SK-N-MC (cell line): ENCODE measurements at regions not wholly inside any gene's neighbourhood (a gene's known extent, or its start where the extent isn't known, plus 50 kb on each side); places are given as distances from the start of the nearest gene placed in this dataset.

Source experiments
- DNase-seq: peaks from one replicate; pipeline ENCODE4 v3.0.0-alpha.2; 2011; ENCODE audit warnings: low read depth, low spot score
- H3K27ac ChIP-seq: fragments of 200-600 bp; sonication (generic); 2 replicates; pipeline ENCODE4 v1.5.1; 2016; ENCODE audit warnings: mixed run types
- H3K36me3 ChIP-seq: fragments of 200-600 bp; sonication (generic); 2 replicates; pipeline ENCODE4 v1.6.1; 2017; ENCODE audit warnings: antibody characterized with exemption, low read length, mixed read lengths; ENCODE audit not compliant: insufficient read depth
- H3K4me3 ChIP-seq: fragments of 200-600 bp; sonication (generic); 2 replicates; pipeline ENCODE4 v1.5.1; 2016
- H3K9ac ChIP-seq: fragments of 200-600 bp; sonication (generic); 2 replicates; pipeline ENCODE4 v1.8.0; 2017; ENCODE audit warnings: mixed run types, mixed read lengths; ENCODE audit not compliant: insufficient read length
- H3K9me3 ChIP-seq: fragments of 200-600 bp; sonication (generic); 2 replicates; pipeline ENCODE4 v1.6.1; 2017; ENCODE audit warnings: low read depth, mild to moderate bottlenecking, antibody characterized with exemption, low read length, moderate library complexity, mixed read lengths
- EZH2 ChIP-seq: fragments of 200-600 bp; sonication (generic); IDR thresholded peaks from one replicate; pipeline ENCODE4 v1.6.1; 2017; ENCODE audit warnings: antibody characterized with exemption
- FOXP2 ChIP-seq: optimal IDR thresholded peaks from 2 replicates; pipeline ENCODE3; 2011; ENCODE audit warnings: mild to moderate bottlenecking, moderate library complexity; ENCODE audit not compliant: insufficient read depth; ENCODE audit errors: extremely low read length, control extremely low read depth
- POLR2AphosphoS5 ChIP-seq: IDR thresholded peaks from 2 replicates; pipeline ENCODE4 v1.6.1; 2012; ENCODE audit warnings: mild to moderate bottlenecking, low read depth, low read length, borderline replicate concordance

DNA sequence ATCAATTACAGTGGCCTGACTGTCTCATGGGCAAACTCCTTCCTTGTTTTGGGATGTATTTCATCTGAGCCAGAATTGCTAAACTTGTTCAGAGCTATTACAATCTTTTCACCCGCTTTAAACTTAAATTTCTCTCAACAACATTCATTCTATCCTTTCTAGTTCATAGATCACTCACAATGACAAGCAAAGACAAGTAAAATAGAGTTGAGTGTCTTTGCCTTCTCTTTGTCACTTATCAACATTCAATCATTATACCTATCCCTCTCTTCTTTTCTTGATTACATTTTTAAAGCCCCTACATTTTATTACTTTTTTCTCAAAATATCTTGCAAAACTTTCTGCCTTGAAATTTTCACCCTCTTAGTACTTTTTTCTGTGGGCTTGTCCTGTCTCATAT is 1113.1 kb downstream of the PCDH17 start:
- no peak overlapping the region for H3K4me3 ChIP-seq
- no peak overlapping the region for H3K27ac ChIP-seq
- DNase-seq: no peak
- no peak for TF ChIP-seq POLR2AphosphoS5
- no peak for TF ChIP-seq EZH2
- TF ChIP-seq FOXP2: no peak
- H3K36me3 ChIP-seq: no peaks in the 10 kb centered on the region
- H3K9me3 ChIP-seq: no peaks in the 10 kb centered on the region
- H3K9ac ChIP-seq: no peak overlapping the region

DNA sequence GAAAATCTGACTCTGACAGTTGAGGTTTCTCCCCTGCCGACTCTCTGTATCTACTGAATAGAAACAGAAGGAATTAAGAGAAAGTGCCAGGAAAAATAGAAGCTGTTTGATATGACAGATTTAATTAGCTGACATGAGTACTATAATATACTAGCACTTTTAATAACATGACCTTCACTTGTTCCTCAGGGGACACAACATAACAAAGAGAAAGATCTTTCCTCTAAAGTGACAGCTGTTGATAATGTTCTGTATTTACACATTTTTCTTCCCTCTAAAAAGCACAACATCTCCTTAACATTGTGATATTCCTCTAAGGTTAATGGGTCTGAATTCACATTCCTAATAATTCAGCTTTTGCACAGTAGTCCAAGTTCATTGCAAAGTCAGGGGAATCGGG is 1136.0 kb downstream of the PCDH17 start:
- Histone ChIP-seq H3K36me3 (no peaks in the 10 kb centered on the region), H3K27ac (no peak overlapping the region), H3K4me3 (no peak overlapping the region), H3K9me3 (no peaks in the 10 kb centered on the region), H3K9ac (no peak overlapping the region)
- TF ChIP-seq FOXP2 (no peak), POLR2AphosphoS5 (no peak)
- DNase-seq: no peak

DNA sequence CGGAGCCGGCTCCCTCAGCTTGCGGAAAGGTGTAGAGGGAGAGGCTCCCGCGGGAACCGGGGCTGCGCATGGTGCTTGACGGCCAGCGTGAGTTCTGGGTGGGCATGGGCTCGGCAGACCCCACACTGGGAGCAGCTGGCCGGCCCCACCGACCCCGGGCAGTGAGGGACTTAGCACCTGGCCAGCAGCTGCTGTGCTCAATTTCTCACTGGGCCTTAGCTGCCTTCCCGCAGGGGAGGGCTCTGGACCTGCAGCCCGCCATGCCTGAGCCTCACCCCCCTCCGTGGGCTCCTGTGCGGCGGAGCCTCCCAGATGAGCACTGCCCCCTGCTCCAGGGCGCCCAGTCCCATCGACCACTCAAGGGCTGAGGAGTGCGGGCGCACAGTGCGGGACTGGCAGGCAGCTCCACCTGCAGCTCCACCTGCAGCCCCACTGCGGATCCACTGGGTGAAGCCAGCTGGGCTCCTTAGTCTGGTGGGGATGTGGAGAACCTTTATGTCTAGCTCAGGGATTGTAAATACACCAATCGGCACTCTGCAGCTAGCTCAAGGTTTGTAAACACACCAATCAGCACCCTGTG is 1141.8 kb downstream of the PCDH17 start:
- TF ChIP-seq POLR2AphosphoS5 (no peak), EZH2 (no peak), FOXP2 (no peak)
- no peak for DNase-seq
- H3K27ac ChIP-seq: no peak overlapping the region
- no peak overlapping the region for H3K4me3 ChIP-seq
- H3K9ac ChIP-seq: no peak overlapping the region
- no peaks in the 10 kb centered on the region for H3K36me3 ChIP-seq
- H3K9me3 ChIP-seq: no peaks in the 10 kb centered on the region

DNA sequence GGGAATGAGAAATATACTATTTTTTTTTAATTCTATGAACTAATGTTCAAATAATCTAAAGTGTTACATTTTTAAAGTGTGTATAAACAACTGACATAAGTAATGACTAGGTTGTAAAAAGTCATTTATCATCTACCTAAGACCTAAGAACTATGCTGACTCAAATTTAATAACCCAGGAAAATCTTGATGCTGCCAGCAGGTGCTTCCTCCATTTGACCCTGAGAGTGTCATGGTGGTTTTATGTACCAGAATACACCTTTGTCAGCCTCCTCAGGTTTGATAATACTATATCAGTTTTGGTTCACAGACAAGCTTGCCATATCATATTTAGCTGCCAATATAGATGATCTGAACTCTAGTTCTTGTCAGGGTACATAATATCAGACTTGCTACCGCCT is 1151.2 kb downstream of the PCDH17 start:
- H3K27ac ChIP-seq: no peak overlapping the region
- no peaks in the 10 kb centered on the region for H3K9me3 ChIP-seq
- no peak for DNase-seq
- no peak overlapping the region for H3K4me3 ChIP-seq
- no peaks in the 10 kb centered on the region for H3K36me3 ChIP-seq
- TF ChIP-seq POLR2AphosphoS5: no peak
- no peak for TF ChIP-seq EZH2
- no peak for TF ChIP-seq FOXP2
- no peak overlapping the region for H3K9ac ChIP-seq

DNA sequence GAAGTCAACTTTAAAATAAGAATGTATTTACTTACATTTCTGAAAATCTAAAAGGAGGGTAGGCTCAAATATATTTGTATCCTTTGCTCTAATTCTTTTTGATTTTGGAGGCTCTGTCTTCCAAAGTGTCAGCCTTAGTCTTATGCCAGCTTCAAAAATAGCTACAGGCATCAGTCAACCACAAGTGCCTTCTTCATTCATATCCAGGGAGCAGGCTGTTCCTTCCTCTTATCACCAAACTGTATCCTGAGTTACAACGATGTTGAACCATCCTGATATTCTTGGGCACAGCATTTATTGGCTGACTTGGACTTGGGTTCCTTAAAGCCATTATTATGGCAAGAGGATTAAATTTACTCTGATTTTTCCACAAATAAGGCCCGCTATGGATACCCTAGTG is 1161.3 kb downstream of the PCDH17 start:
- H3K36me3 ChIP-seq: no peaks in the 10 kb centered on the region
- H3K4me3 ChIP-seq: no peak overlapping the region
- no peak for TF ChIP-seq FOXP2
- no peak for TF ChIP-seq EZH2
- TF ChIP-seq POLR2AphosphoS5: no peak
- no peak for DNase-seq
- no peaks in the 10 kb centered on the region for H3K9me3 ChIP-seq
- H3K9ac ChIP-seq: no peak overlapping the region
- H3K27ac ChIP-seq: no peak overlapping the region

DNA sequence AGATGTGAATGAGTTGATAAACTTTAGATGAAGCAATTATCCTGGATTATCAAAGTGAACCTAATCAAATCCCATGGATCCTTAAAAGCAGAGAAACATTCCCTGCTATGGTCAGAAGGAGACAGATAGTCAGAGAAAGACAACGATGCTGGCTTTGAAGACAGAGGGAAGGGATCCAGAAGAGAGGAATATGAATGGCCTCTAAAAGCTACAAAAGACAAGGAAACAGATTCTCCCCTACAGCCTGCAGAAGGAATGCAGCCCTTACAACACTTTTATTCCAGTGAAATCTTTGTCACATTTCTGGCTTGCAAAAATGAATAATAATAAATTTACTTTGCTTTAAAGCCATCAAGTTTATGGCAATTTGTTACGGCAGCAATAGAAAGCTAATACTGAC is 1164.2 kb downstream of the PCDH17 start:
- Histone ChIP-seq H3K36me3 (no peaks in the 10 kb centered on the region), H3K27ac (no peak overlapping the region), H3K9ac (no peak overlapping the region), H3K4me3 (no peak overlapping the region), H3K9me3 (no peaks in the 10 kb centered on the region)
- TF ChIP-seq FOXP2: no peak
- no peak for TF ChIP-seq POLR2AphosphoS5
- TF ChIP-seq EZH2: no peak
- no peak for DNase-seq

DNA sequence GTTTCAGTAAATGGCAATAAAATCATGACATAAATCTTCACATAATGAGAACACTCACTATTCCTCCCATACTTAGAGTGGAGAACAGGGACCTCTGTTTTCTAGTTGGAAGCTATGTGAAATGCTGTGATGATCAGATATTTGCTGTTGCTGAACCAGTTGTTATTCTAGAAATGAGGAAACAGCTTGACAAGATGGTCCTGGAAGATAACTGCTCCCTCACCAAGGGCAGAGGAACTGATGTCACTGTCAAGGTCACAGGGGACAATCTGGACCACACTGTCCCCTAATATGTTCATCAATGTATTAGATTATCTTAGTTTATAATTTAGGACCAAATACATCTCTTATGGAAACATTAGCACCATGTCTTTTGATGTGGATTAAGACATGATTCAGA is 1173.3 kb downstream of the PCDH17 start:
- TF ChIP-seq FOXP2: no peak
- TF ChIP-seq EZH2: no peak
- no peak for TF ChIP-seq POLR2AphosphoS5
- H3K36me3 ChIP-seq: no peaks in the 10 kb centered on the region
- no peak for DNase-seq
- no peak overlapping the region for H3K4me3 ChIP-seq
- H3K27ac ChIP-seq: no peak overlapping the region
- H3K9me3 ChIP-seq: no peaks in the 10 kb centered on the region
- no peak overlapping the region for H3K9ac ChIP-seq

DNA sequence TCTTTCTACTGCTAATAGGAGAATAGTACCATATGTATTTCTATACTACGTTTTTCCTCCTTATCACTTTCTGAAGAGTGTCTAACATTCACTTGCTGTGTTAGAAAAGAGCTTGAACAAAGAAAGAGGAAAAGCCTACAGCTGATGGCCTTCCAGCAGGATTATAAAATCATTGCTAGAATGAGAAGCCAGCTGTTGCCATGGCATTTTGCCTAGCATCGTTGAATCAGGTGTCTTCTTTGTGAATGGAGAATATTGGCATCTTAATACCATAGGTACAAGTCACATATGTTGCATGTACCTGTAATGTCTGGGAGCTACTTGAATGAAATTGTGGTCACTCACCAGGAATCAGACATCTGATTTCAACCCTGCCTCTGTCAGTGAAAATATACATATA is 1174.9 kb downstream of the PCDH17 start:
- TF ChIP-seq POLR2AphosphoS5 (no peak), EZH2 (no peak), FOXP2 (no peak)
- Histone ChIP-seq H3K27ac (no peak overlapping the region), H3K9me3 (no peaks in the 10 kb centered on the region)

DNA sequence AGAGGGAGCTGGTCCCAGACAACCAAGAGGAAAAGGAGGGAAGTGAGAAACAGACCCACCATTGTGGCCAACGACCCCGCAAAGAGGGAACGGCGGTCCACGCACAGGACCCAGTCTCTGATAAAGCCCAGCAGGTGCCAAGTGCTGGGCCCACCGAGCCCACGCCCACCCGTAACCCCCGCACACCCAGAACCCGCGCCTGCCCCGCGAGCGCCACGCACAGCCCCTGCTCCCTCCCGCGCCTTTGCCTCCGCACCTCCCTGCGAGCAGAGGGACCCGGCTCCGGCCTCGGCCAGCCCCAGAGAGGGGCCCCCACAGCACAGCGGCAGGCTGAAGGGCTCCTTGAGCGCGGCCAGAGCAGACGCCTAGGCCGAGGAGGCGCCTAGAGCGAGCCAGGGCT is 1192.2 kb downstream of the PCDH17 start:
- no peak overlapping the region for H3K4me3 ChIP-seq
- TF ChIP-seq EZH2: no peak
- TF ChIP-seq FOXP2: no peak
- TF ChIP-seq POLR2AphosphoS5: no peak
- H3K36me3 ChIP-seq: no peaks in the 10 kb centered on the region
- no peaks in the 10 kb centered on the region for H3K9me3 ChIP-seq
- no peak overlapping the region for H3K27ac ChIP-seq
- H3K9ac ChIP-seq: no peak overlapping the region
- no peak for DNase-seq

More for the DNA sequence above, 1174.9 kb downstream of the PCDH17 start:
- no peak for DNase-seq
- Histone ChIP-seq H3K9ac (no peak overlapping the region), H3K4me3 (no peak overlapping the region), H3K36me3 (no peaks in the 10 kb centered on the region)
